ENCODE measurements at regions not wholly inside any gene's neighbourhood (a gene's known extent, or its start where the extent isn't known, plus 50 kb on each side); places are given as distances from the start of the nearest gene placed in this dataset.

DNA sequence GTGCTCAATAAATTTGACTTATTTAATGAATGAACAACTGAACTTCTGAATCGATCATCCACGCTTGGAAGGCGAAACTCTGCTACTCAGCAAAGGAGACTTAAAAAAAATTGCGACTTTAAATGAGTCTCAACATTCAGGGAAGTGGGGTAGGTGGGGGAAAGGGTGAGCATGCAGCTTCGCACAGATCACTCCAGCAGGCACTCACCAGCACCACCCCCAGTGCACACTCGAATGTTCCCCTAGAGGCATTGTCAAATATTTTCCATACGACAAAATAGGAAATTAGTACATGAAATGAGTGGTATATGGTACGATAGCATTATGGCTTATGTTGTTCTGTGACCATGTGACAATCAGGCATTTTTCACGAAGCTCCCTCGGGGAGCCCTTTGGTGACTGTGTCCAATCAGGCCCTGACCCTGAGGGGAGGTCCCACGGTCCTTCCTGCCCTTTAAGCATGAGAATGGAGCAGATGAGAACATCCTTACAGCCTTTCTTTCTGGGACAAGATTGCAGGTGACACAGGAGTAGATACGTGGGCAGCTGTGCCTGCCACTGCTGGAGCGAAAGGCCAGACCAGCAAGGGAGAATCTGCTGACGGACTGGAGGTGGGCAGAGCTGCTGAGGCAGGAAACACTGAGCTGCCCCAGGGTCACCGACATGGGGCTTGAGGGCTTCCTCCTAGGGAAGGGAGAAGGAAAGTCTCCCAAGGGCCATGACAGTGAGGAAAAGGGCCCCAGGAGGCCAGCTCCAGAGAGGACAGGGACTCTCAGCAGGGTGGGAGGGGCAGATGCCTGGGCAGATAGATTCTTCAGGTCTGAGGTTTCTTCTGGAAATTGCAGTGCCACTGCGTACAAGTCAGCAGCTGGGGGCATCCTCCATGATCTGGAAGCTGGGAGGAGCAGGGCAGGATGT is 101.3 kb upstream of the ID2 start:
- TF ChIP-seq EGR1 (IDR thresholded peaks at IDR 0.05) (no peak), TEAD4 (IDR thresholded peaks at IDR 0.05) (no peak), TAF1 (IDR thresholded peaks at IDR 0.05; ENCODE audit: low read depth) (no peak), CEBPB (IDR thresholded peaks at IDR 0.05) (no peak), NFIC (IDR thresholded peaks at IDR 0.05) (no peak), YY1 (IDR thresholded peaks at IDR 0.05; ENCODE audit: low read depth) (no peak), RAD21 (IDR thresholded peaks at IDR 0.05; ENCODE audit: low read depth) (no peak), FOXM1 (IDR thresholded peaks at IDR 0.05; ENCODE audit: borderline replicate concordance, low read depth) (no peak), TCF12 (IDR thresholded peaks at IDR 0.05; ENCODE audit: low read depth) (no peak), CREB1 (IDR thresholded peaks at IDR 0.05; ENCODE audit: low read depth) (no peak)
- TF ChIP-seq, protein P1, sequence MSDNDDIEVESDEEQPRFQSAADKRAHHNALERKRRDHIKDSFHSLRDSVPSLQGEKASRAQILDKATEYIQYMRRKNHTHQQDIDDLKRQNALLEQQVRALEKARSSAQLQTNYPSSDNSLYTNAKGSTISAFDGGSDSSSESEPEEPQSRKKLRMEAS (IDR thresholded peaks at IDR 0.05) = no peak
- TF ChIP-seq, protein P2, sequence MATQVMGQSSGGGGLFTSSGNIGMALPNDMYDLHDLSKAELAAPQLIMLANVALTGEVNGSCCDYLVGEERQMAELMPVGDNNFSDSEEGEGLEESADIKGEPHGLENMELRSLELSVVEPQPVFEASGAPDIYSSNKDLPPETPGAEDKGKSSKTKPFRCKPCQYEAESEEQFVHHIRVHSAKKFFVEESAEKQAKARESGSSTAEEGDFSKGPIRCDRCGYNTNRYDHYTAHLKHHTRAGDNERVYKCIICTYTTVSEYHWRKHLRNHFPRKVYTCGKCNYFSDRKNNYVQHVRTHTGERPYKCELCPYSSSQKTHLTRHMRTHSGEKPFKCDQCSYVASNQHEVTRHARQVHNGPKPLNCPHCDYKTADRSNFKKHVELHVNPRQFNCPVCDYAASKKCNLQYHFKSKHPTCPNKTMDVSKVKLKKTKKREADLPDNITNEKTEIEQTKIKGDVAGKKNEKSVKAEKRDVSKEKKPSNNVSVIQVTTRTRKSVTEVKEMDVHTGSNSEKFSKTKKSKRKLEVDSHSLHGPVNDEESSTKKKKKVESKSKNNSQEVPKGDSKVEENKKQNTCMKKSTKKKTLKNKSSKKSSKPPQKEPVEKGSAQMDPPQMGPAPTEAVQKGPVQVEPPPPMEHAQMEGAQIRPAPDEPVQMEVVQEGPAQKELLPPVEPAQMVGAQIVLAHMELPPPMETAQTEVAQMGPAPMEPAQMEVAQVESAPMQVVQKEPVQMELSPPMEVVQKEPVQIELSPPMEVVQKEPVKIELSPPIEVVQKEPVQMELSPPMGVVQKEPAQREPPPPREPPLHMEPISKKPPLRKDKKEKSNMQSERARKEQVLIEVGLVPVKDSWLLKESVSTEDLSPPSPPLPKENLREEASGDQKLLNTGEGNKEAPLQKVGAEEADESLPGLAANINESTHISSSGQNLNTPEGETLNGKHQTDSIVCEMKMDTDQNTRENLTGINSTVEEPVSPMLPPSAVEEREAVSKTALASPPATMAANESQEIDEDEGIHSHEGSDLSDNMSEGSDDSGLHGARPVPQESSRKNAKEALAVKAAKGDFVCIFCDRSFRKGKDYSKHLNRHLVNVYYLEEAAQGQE (IDR thresholded peaks at IDR 0.05; ENCODE audit: low read depth) = no peak
